H1 (cell line): ENCODE measurements at regions not wholly inside any gene's neighbourhood (a gene's known extent, or its start where the extent isn't known, plus 50 kb on each side); places are given as distances from the start of the nearest gene placed in this dataset.

Experiments used
- CTCF ChIA-PET: fragments of 300-600 bp; sonication (Branson Sonifier 250); formaldehyde crosslinking; loops from one replicate; lab custom pipeline; 2021; ENCODE audit not compliant: partially characterized antibody; lab: Charles Lee
- POLR2A ChIA-PET: fragments of 300-600 bp; sonication (Branson Sonifier 250); formaldehyde crosslinking; loops from one replicate; lab custom pipeline; 2021; ENCODE audit warnings: inconsistent platforms; ENCODE audit not compliant: partially characterized antibody; lab: Charles Lee
- DNase-seq, 2 experiments: peaks; one replicate each; pipeline versions ENCODE4 v3.0.0 to v3.0.0-alpha.2; 2010 to 2022; ENCODE audit warnings: low spot score in 2 of 2, low read depth in 1 of 2, mixed read lengths in 1 of 2
- FAIRE-seq: peaks from 2 replicates; lab custom pipeline; 2011; peaks lifted over from hg19 to GRCh38; lab: Jason Lieb, UNC
- H2AFZ ChIP-seq: 2 replicates; pipeline ENCODE4 v1.8.1; 2012; ENCODE audit warnings: low read length, inconsistent platforms
- H2AK5ac ChIP-seq: 2 replicates; pipeline ENCODE4 v1.6.1; 2013; ENCODE audit warnings: low read depth, low read length
- H2BK120ac ChIP-seq: replicated peaks from 2 replicates; pipeline ENCODE3; 2013; ENCODE audit warnings: low read depth, low read length, inconsistent platforms
- H2BK12ac ChIP-seq: 2 replicates; pipeline ENCODE4 v1.6.1; 2013; ENCODE audit warnings: low read depth, low read length
- H2BK15ac ChIP-seq: 2 replicates; pipeline ENCODE4 v1.6.1; 2013; ENCODE audit warnings: low read length
- H2BK20ac ChIP-seq: 2 replicates; pipeline ENCODE4 v1.6.1; 2013; ENCODE audit warnings: low read length
- H2BK5ac ChIP-seq: 2 replicates; pipeline ENCODE4 v1.6.1; 2013; ENCODE audit warnings: low read depth, low read length
- H3K14ac ChIP-seq: 2 replicates; pipeline ENCODE4 v1.6.1; 2013; ENCODE audit warnings: inconsistent platforms; ENCODE audit not compliant: insufficient read length
- H3K18ac ChIP-seq: 2 replicates; pipeline ENCODE4 v1.6.1; 2013; ENCODE audit warnings: low read length; ENCODE audit errors: extremely low read depth
- H3K23ac ChIP-seq: 2 replicates; pipeline ENCODE4 v1.6.1; 2013; ENCODE audit warnings: inconsistent platforms; ENCODE audit not compliant: insufficient read length
- H3K23me2 ChIP-seq: 2 replicates; pipeline ENCODE4 v1.6.1; 2013; ENCODE audit warnings: low read depth, low read length
- H3K27ac ChIP-seq: 2 replicates; pipeline ENCODE4 v1.6.1; 2011; ENCODE audit warnings: low read depth, low read length, inconsistent platforms
- H3K27me3 ChIP-seq, 4 experiments: replicated peaks in 1 of 4; 1 replicate in 1 of 4; 2 replicates in 3 of 4; pipeline versions ENCODE4 v1.6.1 to v1.8.1; 2011 to 2013; ENCODE audit warnings: low read length in 3 of 4, mild to moderate bottlenecking in 3 of 4, inconsistent platforms in 2 of 4, mixed read lengths in 2 of 4, moderate library complexity in 1 of 4; ENCODE audit not compliant: control insufficient read depth in 3 of 4, insufficient read depth in 3 of 4; ENCODE audit errors: extremely low read depth in 1 of 4
- H3K36me3 ChIP-seq, 4 experiments: 2 replicates each; pipeline versions ENCODE4 v1.6.1 to v1.8.1; 2011 to 2013; ENCODE audit warnings: mild to moderate bottlenecking in 4 of 4, low read length in 3 of 4, moderate library complexity in 2 of 4, control low read depth in 1 of 4, inconsistent platforms in 1 of 4; ENCODE audit not compliant: insufficient read depth in 4 of 4, control insufficient read depth in 2 of 4
- H3K4ac ChIP-seq: replicated peaks from 2 replicates; pipeline ENCODE3; 2013; ENCODE audit warnings: low read length, low read depth, mixed read lengths, inconsistent platforms; ENCODE audit not compliant: insufficient read length
- H3K4me1 ChIP-seq, 4 experiments: replicated peaks in 1 of 4; 1 replicate in 1 of 4; 2 replicates in 3 of 4; pipeline versions ENCODE4 v1.6.1 to v1.8.1; 2011 to 2013; ENCODE audit warnings: low read length in 3 of 4, inconsistent platforms in 2 of 4, mixed read lengths in 1 of 4; ENCODE audit not compliant: insufficient read depth in 4 of 4, control insufficient read depth in 3 of 4
- H3K4me2 ChIP-seq, 2 experiments: 2 replicates each; pipeline versions ENCODE4 v1.6.1 to v1.8.1; 2011 to 2013; ENCODE audit warnings: low read depth in 2 of 2, low read length in 2 of 2, control low read depth in 1 of 2, inconsistent platforms in 1 of 2, mild to moderate bottlenecking in 1 of 2; ENCODE audit not compliant: insufficient read depth in 1 of 2
- H3K4me3 ChIP-seq, 4 experiments: fragments of 200-600, 300-600 bp in 1 of 4; sonication (generic), shearing (Covaris generic), sonication (Bioruptor Twin) in 1 of 4; 2 replicates each; pipeline versions ENCODE4 v1.5.1 to v1.8.1; 2011 to 2016; ENCODE audit warnings: low read length in 4 of 4, low read depth in 3 of 4, control low read depth in 2 of 4, inconsistent platforms in 2 of 4, mild to moderate bottlenecking in 2 of 4, mixed read lengths in 1 of 4, moderate library complexity in 1 of 4; ENCODE audit not compliant: insufficient read depth in 2 of 4; ENCODE audit errors: extremely low read depth in 1 of 4
- H3K56ac ChIP-seq: replicated peaks from 2 replicates; pipeline ENCODE3; 2013; ENCODE audit warnings: low read depth, mild to moderate bottlenecking, mixed read lengths, low read length, inconsistent platforms; ENCODE audit not compliant: insufficient read length
- H3K79me1 ChIP-seq: 2 replicates; pipeline ENCODE4 v1.6.1; 2013; ENCODE audit warnings: low read depth, low read length, control low read depth
- H3K79me2 ChIP-seq, 2 experiments: 2 replicates each; pipeline versions ENCODE4 v1.6.1 to v1.8.1; 2012 to 2013; ENCODE audit warnings: low read length in 2 of 2, mild to moderate bottlenecking in 2 of 2, inconsistent platforms in 1 of 2; ENCODE audit not compliant: insufficient read depth in 2 of 2, control insufficient read depth in 1 of 2
- H3K9ac ChIP-seq, 4 experiments: replicated peaks in 1 of 4; 1 replicate in 1 of 4; 2 replicates in 3 of 4; pipeline versions ENCODE4 v1.6.1 to v1.8.1; 2011 to 2013; ENCODE audit warnings: low read depth in 3 of 4, low read length in 3 of 4, control low read depth in 2 of 4, mild to moderate bottlenecking in 2 of 4, moderate library complexity in 2 of 4, inconsistent platforms in 1 of 4; ENCODE audit errors: extremely low read depth in 1 of 4
- H3K9me3 ChIP-seq, 2 experiments: 2 replicates each; pipeline versions ENCODE4 v1.6.1 to v1.8.1; 2012 to 2013; ENCODE audit warnings: mild to moderate bottlenecking in 2 of 2, moderate library complexity in 2 of 2, control low read depth in 1 of 2, inconsistent platforms in 1 of 2, low read depth in 1 of 2, low read length in 1 of 2, mixed read lengths in 1 of 2; ENCODE audit not compliant: insufficient read depth in 2 of 2
- H4K20me1 ChIP-seq, 2 experiments: replicated peaks in 1 of 2; 2 replicates each; pipeline versions ENCODE3 to v1.8.1; 2011 to 2013; ENCODE audit warnings: inconsistent platforms in 2 of 2, low read length in 2 of 2, mild to moderate bottlenecking in 1 of 2; ENCODE audit not compliant: insufficient read depth in 2 of 2, control insufficient read depth in 1 of 2
- H4K5ac ChIP-seq: 2 replicates; pipeline ENCODE4 v1.6.1; 2013; ENCODE audit warnings: low read length, low read depth, mixed read lengths, inconsistent platforms; ENCODE audit not compliant: insufficient read length
- H4K8ac ChIP-seq: 2 replicates; pipeline ENCODE4 v1.8.0; 2013; ENCODE audit warnings: mild to moderate bottlenecking, moderate library complexity, low read length, inconsistent platforms; ENCODE audit not compliant: insufficient read depth; ENCODE audit errors: extremely low read depth
- H4K91ac ChIP-seq: replicated peaks from 2 replicates; pipeline ENCODE3; 2013; ENCODE audit warnings: low read length, mixed read lengths, inconsistent platforms; ENCODE audit not compliant: insufficient read length
- EZH2 ChIP-seq: fragments of 200-600 bp; sonication (generic); IDR thresholded peaks from 2 replicates; pipeline ENCODE4 v1.7.1; 2012; ENCODE audit warnings: low read depth, mild to moderate bottlenecking, moderate library complexity, low read length, inconsistent platforms; ENCODE audit not compliant: severe bottlenecking
- WGBS, 2 experiments: shearing (Covaris generic) in 1 of 2; methylation state at CpG; one replicate each; pipeline versions ENCODE4 v1.1.6 to v1.1.7; 2013 to 2015; ENCODE audit warnings: low lambda C conversion rate in 2 of 2, mixed read lengths in 2 of 2, inconsistent platforms in 1 of 2, low coverage in 1 of 2, missing lambda C conversion rate in 1 of 2; ENCODE audit not compliant: insufficient replicate concordance in 2 of 2, insufficient coverage in 1 of 2, insufficient read length in 1 of 2; ENCODE audit errors: extremely low coverage in 1 of 2, missing lambda C conversion rate in 1 of 2; 5-methylcytosine and 5-hydroxymethylcytosine counted together

- Histone ChIP-seq H3K27me3 (peaks cover 0 to 20% (median 17%) of the 10 kb centered on the region in 4 experiments; a peak in 6 of 7 replicates), H2BK5ac (no peak overlapping the region), H3K23ac (no peak overlapping the region), H2AFZ (no peak overlapping the region), H3K4me1 (peaks cover 0 to 6% (median 6%) of the 10 kb centered on the region in 4 experiments; a peak in 4 of 7 replicates), H2BK20ac (no peak overlapping the region), H2AK5ac (no peak overlapping the region), H2BK12ac (no peak overlapping the region), H2BK120ac (no peak overlapping the region), H3K36me3 (no peaks in the 10 kb centered on the region), H3K4me3 (no peak overlapping the region), H3K9ac (no peak overlapping the region), H3K4ac (no peak overlapping the region), H4K20me1 (no peaks in the 10 kb centered on the region), H3K79me1 (no peaks in the 10 kb centered on the region), H3K18ac (no peak overlapping the region), H4K91ac (no peak overlapping the region), H3K27ac (no peak overlapping the region), H4K5ac (no peak overlapping the region), H3K79me2 (no peaks in the 10 kb centered on the region), H3K9me3 (no peaks in the 10 kb centered on the region), H2BK15ac (no peak overlapping the region), H3K23me2 (no peaks in the 10 kb centered on the region), H3K56ac (no peak overlapping the region), H4K8ac (no peak overlapping the region), H3K14ac (no peak overlapping the region), H3K4me2 (no peak overlapping the region)
- TF ChIP-seq EZH2, result no peak
- ChIA-PET POLR2A (no interaction called here), CTCF (interaction anchor here (0.5 to 1.5 kb wide), 5 partner anchors 10 to 287 kb away, joined by 3 to 4 read pairs (median 3); no protein-coding TSS in a partner anchor)
- DNase-seq (no peak), FAIRE-seq (no peak)
- WGBS, 2 experiments, result 87% methylated on average over 4 of the region's 4 CpGs; no CpG with 5 or more reads in 1 of the 2 experiments
Observed at GRCh38 chr2:234422273-234422732, 74.6 kb downstream of the ARL4C start.
